ENCODE measurements at regions not wholly inside any gene's neighbourhood (a gene's known extent, or its start where the extent isn't known, plus 50 kb on each side); places are given as distances from the start of the nearest gene placed in this dataset.

GRCh38 chr13:70311191-70311590, 202.9 kb upstream of the KLHL1 start:
- H3K9me3 ChIP-seq, result no peaks in the 10 kb centered on the region
- H3K4me3 ChIP-seq, result no peak overlapping the region
- DNase-seq (ENCODE audit: extremely low spot score in 2 of 2), result no peak
- TF ChIP-seq POLR2A (IDR thresholded peaks at IDR 0.05), result no peak
- no peak for TF ChIP-seq POLR2AphosphoS5 (IDR thresholded peaks at IDR 0.05; ENCODE audit: insufficient read depth in 1 of 2, low read depth in 1 of 2)
- TF ChIP-seq, protein P1, sequence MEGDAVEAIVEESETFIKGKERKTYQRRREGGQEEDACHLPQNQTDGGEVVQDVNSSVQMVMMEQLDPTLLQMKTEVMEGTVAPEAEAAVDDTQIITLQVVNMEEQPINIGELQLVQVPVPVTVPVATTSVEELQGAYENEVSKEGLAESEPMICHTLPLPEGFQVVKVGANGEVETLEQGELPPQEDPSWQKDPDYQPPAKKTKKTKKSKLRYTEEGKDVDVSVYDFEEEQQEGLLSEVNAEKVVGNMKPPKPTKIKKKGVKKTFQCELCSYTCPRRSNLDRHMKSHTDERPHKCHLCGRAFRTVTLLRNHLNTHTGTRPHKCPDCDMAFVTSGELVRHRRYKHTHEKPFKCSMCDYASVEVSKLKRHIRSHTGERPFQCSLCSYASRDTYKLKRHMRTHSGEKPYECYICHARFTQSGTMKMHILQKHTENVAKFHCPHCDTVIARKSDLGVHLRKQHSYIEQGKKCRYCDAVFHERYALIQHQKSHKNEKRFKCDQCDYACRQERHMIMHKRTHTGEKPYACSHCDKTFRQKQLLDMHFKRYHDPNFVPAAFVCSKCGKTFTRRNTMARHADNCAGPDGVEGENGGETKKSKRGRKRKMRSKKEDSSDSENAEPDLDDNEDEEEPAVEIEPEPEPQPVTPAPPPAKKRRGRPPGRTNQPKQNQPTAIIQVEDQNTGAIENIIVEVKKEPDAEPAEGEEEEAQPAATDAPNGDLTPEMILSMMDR (IDR thresholded peaks at IDR 0.05), result no peak
- H3K36me3 ChIP-seq, result no peaks in the 10 kb centered on the region
- intact Hi-C loops (cut with DNase I), result no loop called here
- H3K27ac ChIP-seq, result no peak overlapping the region
- H3K4me1 ChIP-seq, result no peaks in the 10 kb centered on the region
- no peaks in the 10 kb centered on the region for H3K27me3 ChIP-seq

DNA sequence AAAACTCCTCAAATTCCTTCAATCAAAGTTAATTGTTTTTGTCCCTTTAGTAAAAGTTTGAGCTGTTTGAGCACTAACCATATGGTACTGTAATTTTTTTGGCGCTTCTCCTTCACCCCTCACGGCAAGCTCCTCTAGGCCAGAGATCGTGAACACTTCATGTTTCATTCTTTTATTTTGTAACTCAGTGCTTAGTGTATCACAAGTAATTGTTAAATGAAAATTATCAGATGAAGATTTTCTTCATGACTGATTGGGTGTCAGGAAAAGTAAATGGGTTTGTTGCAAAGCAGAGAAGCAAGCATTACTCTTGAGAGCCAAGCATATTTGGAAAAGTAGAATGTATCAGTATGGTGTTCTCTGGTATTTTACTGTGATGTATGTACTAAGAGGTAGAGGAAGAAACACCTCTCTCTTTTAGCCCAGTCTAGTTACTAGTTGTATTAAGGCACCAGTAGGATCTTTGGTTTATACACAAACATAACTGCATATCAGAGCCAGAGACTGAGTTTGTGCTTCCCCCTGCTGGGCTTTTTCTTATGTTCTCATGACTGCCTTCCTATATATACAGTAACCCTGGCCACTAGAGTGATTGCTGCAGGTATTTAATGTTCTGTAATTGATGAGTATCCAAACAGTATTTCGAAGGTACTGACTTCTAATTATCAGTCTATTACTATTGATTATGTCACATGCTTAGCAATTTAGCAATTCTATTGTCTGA, 202.3 kb upstream of the KLHL1 start:
- no peak overlapping the region for H3K27ac ChIP-seq
- no peak overlapping the region for H3K4me3 ChIP-seq
- no peak for DNase-seq (ENCODE audit: extremely low spot score in 2 of 2)
- H3K27me3 ChIP-seq, result no peaks in the 10 kb centered on the region
- H3K4me1 ChIP-seq, result no peaks in the 10 kb centered on the region
- H3K9me3 ChIP-seq, result no peaks in the 10 kb centered on the region
- intact Hi-C loops (cut with DNase I), result no loop called here
- TF ChIP-seq POLR2A (IDR thresholded peaks at IDR 0.05), result no peak
- TF ChIP-seq, protein P1 (IDR thresholded peaks at IDR 0.05), result no peak
- no peak for TF ChIP-seq POLR2AphosphoS5 (IDR thresholded peaks at IDR 0.05; ENCODE audit: insufficient read depth in 1 of 2, low read depth in 1 of 2)
- H3K36me3 ChIP-seq, result no peaks in the 10 kb centered on the region

DNA sequence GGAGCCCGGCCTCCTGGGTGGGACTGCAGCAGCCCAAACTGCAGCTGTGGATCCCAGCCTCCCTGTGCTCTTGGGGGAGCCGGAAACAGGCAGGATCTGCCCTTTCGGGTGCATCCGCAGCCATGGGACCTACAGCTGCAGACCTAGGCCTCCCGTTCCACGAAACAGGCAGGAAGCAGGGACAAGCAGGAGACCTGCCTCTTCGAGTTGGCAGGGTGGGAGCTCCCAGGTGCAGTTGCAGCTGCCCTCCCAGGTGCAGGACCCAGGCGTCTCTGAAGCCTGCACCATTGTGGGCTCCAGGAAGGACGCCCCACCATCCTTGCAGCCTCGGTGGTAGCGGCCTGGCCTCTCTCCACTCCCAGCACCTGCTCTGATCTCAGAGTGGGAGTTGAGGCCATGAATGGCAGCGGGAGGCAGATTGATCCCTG, 189.0 kb upstream of the KLHL1 start:
- Histone ChIP-seq H3K27ac (no peak overlapping the region), H3K4me1 (no peaks in the 10 kb centered on the region), H3K36me3 (no peaks in the 10 kb centered on the region), H3K27me3 (no peaks in the 10 kb centered on the region), H3K9me3 (no peaks in the 10 kb centered on the region), H3K4me3 (no peak overlapping the region)
- DNase-seq (ENCODE audit: extremely low spot score in 2 of 2), result no peak
- TF ChIP-seq POLR2AphosphoS5 (IDR thresholded peaks at IDR 0.05; ENCODE audit: insufficient read depth in 1 of 2, low read depth in 1 of 2), result no peak
- TF ChIP-seq, protein P1 (IDR thresholded peaks at IDR 0.05), result no peak
- intact Hi-C loops (cut with DNase I), result no loop called here

DNA sequence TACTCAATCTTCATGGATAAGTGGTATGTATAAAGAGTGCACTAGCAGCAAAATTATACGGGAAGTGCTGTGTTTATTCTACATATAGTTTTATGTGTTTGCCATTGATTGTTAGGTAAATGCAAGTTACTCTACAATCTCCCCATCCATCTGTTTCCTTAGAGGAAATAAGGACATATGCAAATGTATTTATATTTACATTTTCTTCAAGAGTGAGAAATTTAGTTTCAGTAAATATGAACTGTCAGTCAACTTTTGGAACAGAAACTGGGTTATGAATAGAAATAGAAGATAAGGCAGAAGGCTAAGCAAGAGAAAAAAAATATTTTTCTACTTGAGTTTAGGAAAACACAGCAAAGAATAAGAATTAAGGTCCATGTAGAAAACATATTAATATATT, 176.1 kb upstream of the KLHL1 start:
- Histone ChIP-seq H3K27ac (no peak overlapping the region), H3K4me1 (no peaks in the 10 kb centered on the region), H3K27me3 (no peaks in the 10 kb centered on the region), H3K4me3 (no peak overlapping the region), H3K36me3 (no peaks in the 10 kb centered on the region), H3K9me3 (no peaks in the 10 kb centered on the region)
- intact Hi-C loops (cut with DNase I), result no loop called here
- TF ChIP-seq POLR2A (IDR thresholded peaks at IDR 0.05), result no peak
- TF ChIP-seq, protein P1 (IDR thresholded peaks at IDR 0.05), result no peak
- no peak for TF ChIP-seq POLR2AphosphoS5 (IDR thresholded peaks at IDR 0.05; ENCODE audit: insufficient read depth in 1 of 2, low read depth in 1 of 2)
- DNase-seq (ENCODE audit: extremely low spot score in 2 of 2), result no peak

DNA sequence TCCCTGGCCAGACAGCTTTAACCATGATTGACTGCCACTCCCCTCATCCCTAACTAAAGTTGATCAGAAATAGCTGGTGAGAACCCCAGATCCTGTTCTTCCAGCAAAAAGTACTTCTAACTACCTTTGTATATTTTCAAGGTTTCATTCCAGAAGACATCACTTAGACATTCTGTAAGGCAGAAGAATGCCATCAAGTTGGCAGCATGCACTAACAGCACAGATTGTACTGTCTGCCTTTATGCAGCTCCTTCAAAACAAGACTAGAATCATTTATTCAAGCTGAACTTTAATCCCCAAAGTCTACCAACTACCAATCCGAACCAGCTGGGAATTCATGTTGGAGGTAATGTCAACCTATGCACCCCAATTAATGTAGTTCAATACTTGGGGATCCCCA, 167.6 kb upstream of the KLHL1 start:
- intact Hi-C loops (cut with DNase I), result no loop called here
- no peaks in the 10 kb centered on the region for H3K4me1 ChIP-seq
- H3K27me3 ChIP-seq, result no peaks in the 10 kb centered on the region
- H3K9me3 ChIP-seq, result no peaks in the 10 kb centered on the region
- DNase-seq (ENCODE audit: extremely low spot score in 2 of 2), result no peak
- no peaks in the 10 kb centered on the region for H3K36me3 ChIP-seq
- H3K4me3 ChIP-seq, result no peak overlapping the region
- TF ChIP-seq, protein P1 (IDR thresholded peaks at IDR 0.05), result no peak
- TF ChIP-seq POLR2A (IDR thresholded peaks at IDR 0.05), result no peak
- TF ChIP-seq POLR2AphosphoS5 (IDR thresholded peaks at IDR 0.05; ENCODE audit: insufficient read depth in 1 of 2, low read depth in 1 of 2), result no peak
- H3K27ac ChIP-seq, result no peak overlapping the region
